IMR-90 (cell line): ENCODE measurements at regions not wholly inside any gene's neighbourhood (a gene's known extent, or its start where the extent isn't known, plus 50 kb on each side); places are given as distances from the start of the nearest gene placed in this dataset.

Experiments
- ATAC-seq: fragments of 200-7000 bp; cut with Tn5 transposase; 2 replicates; pipeline ENCODE4 v1.9.1; 2020; ENCODE audit warnings: low read depth, mild to moderate bottlenecking, moderate library complexity
- BruUV-seq: library from RNA; stranded (reverse); fragments of 400-500 nt; replicated peaks from 2 replicates; lab custom pipeline; 2021; lab: Mats Ljungman, UMichigan
- CTCF ChIA-PET: fragments of 300-600 bp; formaldehyde crosslinking; extraction: SDS; loops from one replicate; lab custom pipeline; 2021; ENCODE audit warnings: antibody characterized with exemption; lab: Yijun Ruan, JAX
- POLR2A ChIA-PET: fragments of 300-600 bp; sonication (Branson Sonifier 250); formaldehyde crosslinking; loops from one replicate; lab custom pipeline; 2022; ENCODE audit warnings: antibody characterized with exemption; ENCODE audit not compliant: unreplicated experiment; lab: Charles Lee
- DNase-seq: peaks from one replicate; pipeline ENCODE4 v3.0.0; 2013
- H2AFZ ChIP-seq: replicated peaks from 2 replicates; pipeline ENCODE3; 2013; ENCODE audit warnings: low read length, mild to moderate bottlenecking; ENCODE audit not compliant: poor library complexity
- H2AK5ac ChIP-seq: 2 replicates; pipeline ENCODE4 v1.6.1; 2013; ENCODE audit warnings: low read depth, low read length, inconsistent platforms
- H2AK9ac ChIP-seq: replicated peaks from 2 replicates; pipeline ENCODE3; 2013; ENCODE audit warnings: mild to moderate bottlenecking, low read depth, low read length, moderate library complexity; ENCODE audit not compliant: poor library complexity
- H2BK120ac ChIP-seq: 2 replicates; pipeline ENCODE4 v1.6.1; 2013; ENCODE audit warnings: low read depth, low read length, inconsistent platforms
- H2BK15ac ChIP-seq: 3 replicates; pipeline ENCODE4 v1.6.1; 2013; ENCODE audit warnings: low read depth, low read length, inconsistent platforms
- H2BK20ac ChIP-seq: 2 replicates; pipeline ENCODE4 v1.6.1; 2013; ENCODE audit warnings: low read depth, mild to moderate bottlenecking, inconsistent platforms, low read length, moderate library complexity
- H2BK5ac ChIP-seq: 2 replicates; pipeline ENCODE4 v1.6.1; 2013; ENCODE audit warnings: mild to moderate bottlenecking, low read depth, low read length, inconsistent platforms; ENCODE audit not compliant: poor library complexity, severe bottlenecking
- H3K14ac ChIP-seq: replicated peaks from 2 replicates; pipeline ENCODE4 v1.6.1; 2013; ENCODE audit warnings: low read depth, low read length, inconsistent platforms
- H3K18ac ChIP-seq: 2 replicates; pipeline ENCODE4 v1.6.1; 2013; ENCODE audit warnings: low read depth, low read length, control low read depth
- H3K23ac ChIP-seq: 2 replicates; pipeline ENCODE4 v1.6.1; 2013; ENCODE audit warnings: low read depth, low read length, inconsistent platforms
- H3K27ac ChIP-seq: 2 replicates; pipeline ENCODE4 v1.5.1; 2013; ENCODE audit warnings: mild to moderate bottlenecking, control low read depth, low read length; ENCODE audit not compliant: insufficient read depth
- H3K27me3 ChIP-seq: 2 replicates; pipeline ENCODE4 v1.6.1; 2013; ENCODE audit warnings: low read length; ENCODE audit not compliant: control insufficient read depth, insufficient read depth
- H3K36me3 ChIP-seq: 2 replicates; pipeline ENCODE4 v1.6.1; 2013; ENCODE audit warnings: low read length, mixed read lengths; ENCODE audit not compliant: control insufficient read depth, insufficient read depth
- H3K4ac ChIP-seq: 2 replicates; pipeline ENCODE4 v1.6.1; 2013; ENCODE audit warnings: low read depth, low read length, inconsistent platforms
- H3K4me1 ChIP-seq: 2 replicates; pipeline ENCODE4 v1.6.1; 2013; ENCODE audit warnings: low read length, mixed read lengths; ENCODE audit not compliant: control insufficient read depth, insufficient read depth
- H3K4me2 ChIP-seq: 2 replicates; pipeline ENCODE4 v1.6.1; 2013; ENCODE audit warnings: low read depth, mild to moderate bottlenecking, control low read depth, low read length, moderate library complexity
- H3K4me3 ChIP-seq: 2 replicates; pipeline ENCODE4 v1.5.1; 2013; ENCODE audit warnings: low read depth, mild to moderate bottlenecking, control low read depth, low read length, moderate library complexity; ENCODE audit not compliant: insufficient read depth
- H3K56ac ChIP-seq: 2 replicates; pipeline ENCODE4 v1.6.1; 2013; ENCODE audit warnings: low read length, inconsistent platforms; ENCODE audit not compliant: insufficient read depth; ENCODE audit errors: extremely low read depth
- H3K79me1 ChIP-seq, 2 experiments: 2 replicates each; pipeline ENCODE4 v1.6.1; 2013; ENCODE audit warnings: low read length in 2 of 2, inconsistent platforms in 1 of 2, low read depth in 1 of 2
- H3K9ac ChIP-seq: 2 replicates; pipeline ENCODE4 v1.6.1; 2013; ENCODE audit warnings: low read depth, low read length, control low read depth
- H3K9me1 ChIP-seq: 2 replicates; pipeline ENCODE4 v1.6.1; 2013; ENCODE audit warnings: low read length, inconsistent platforms; ENCODE audit not compliant: insufficient read depth
- H3K9me3 ChIP-seq: 2 replicates; pipeline ENCODE4 v1.6.1; 2013; ENCODE audit warnings: low read length; ENCODE audit not compliant: control insufficient read depth, insufficient read depth
- H4K20me1 ChIP-seq: 2 replicates; pipeline ENCODE4 v1.6.1; 2013; ENCODE audit warnings: low read length, inconsistent platforms; ENCODE audit not compliant: insufficient read depth
- H4K5ac ChIP-seq: 2 replicates; pipeline ENCODE4 v1.6.1; 2013; ENCODE audit warnings: mild to moderate bottlenecking, low read depth, low read length, control low read depth
- H4K8ac ChIP-seq, 2 experiments: 2 replicates each; pipeline ENCODE4 v1.6.1; 2013; ENCODE audit warnings: low read depth in 2 of 2, low read length in 2 of 2, control low read depth in 1 of 2, inconsistent platforms in 1 of 2
- H4K91ac ChIP-seq: 2 replicates; pipeline ENCODE4 v1.6.1; 2013; ENCODE audit warnings: low read depth, low read length, inconsistent platforms; ENCODE audit not compliant: insufficient read depth
- BHLHE40 ChIP-seq: fragments of 150-350 bp; IDR thresholded peaks from 2 replicates; pipeline ENCODE4 v1.6.1; 2016; ENCODE audit warnings: mild to moderate bottlenecking, low read depth, low read length
- CTCF ChIP-seq: conservative IDR thresholded peaks from 2 replicates; pipeline ENCODE4 v1.5.1; 2012; ENCODE audit warnings: mild to moderate bottlenecking, low read depth, low read length, improper control_type of control experiment
- ELK1 ChIP-seq: fragments of 150-350 bp; IDR thresholded peaks from 2 replicates; pipeline ENCODE4 v1.6.1; 2016; ENCODE audit warnings: low read depth, mild to moderate bottlenecking, low read length, moderate library complexity, borderline replicate concordance
- FOS ChIP-seq: fragments of 150-350 bp; IDR thresholded peaks from 2 replicates; pipeline ENCODE4 v1.6.1; 2016; ENCODE audit warnings: low read depth, low read length
- MAZ ChIP-seq: IDR thresholded peaks from 2 replicates; pipeline ENCODE4 v1.6.1; 2012; ENCODE audit warnings: low read depth, mild to moderate bottlenecking, low read length, improper control_type of control experiment, moderate library complexity, borderline replicate concordance
- RAD21 ChIP-seq: IDR thresholded peaks from 2 replicates; pipeline ENCODE4 v1.6.1; 2012; ENCODE audit warnings: low read length, improper control_type of control experiment
- RCOR1 ChIP-seq: IDR thresholded peaks from 2 replicates; pipeline ENCODE4 v1.6.1; 2012; ENCODE audit warnings: mild to moderate bottlenecking, low read length, improper control_type of control experiment; ENCODE audit not compliant: insufficient replicate concordance
- RFX5 ChIP-seq: IDR thresholded peaks from 2 replicates; pipeline ENCODE4 v1.8.0; 2012; ENCODE audit warnings: low read depth, mild to moderate bottlenecking, low read length, moderate library complexity
- SMC3 ChIP-seq: fragments of 150-350 bp; IDR thresholded peaks from 2 replicates; pipeline ENCODE4 v1.6.1; 2016; ENCODE audit warnings: low read depth, mild to moderate bottlenecking, antibody characterized with exemption, low read length, moderate library complexity
- WGBS, 2 experiments: methylation state at CpG; one replicate each; pipeline versions ENCODE4 v1.1.5 to v1.1.7; 2013; ENCODE audit warnings: missing lambda C conversion rate in 2 of 2; ENCODE audit not compliant: insufficient read length in 1 of 2; ENCODE audit errors: extremely low coverage in 2 of 2; 5-methylcytosine and 5-hydroxymethylcytosine counted together
- dilution Hi-C: fragments of 300-500 bp; cut with HindIII; formaldehyde crosslinking; loops from one replicate; pipeline ENCODE4 v1.14.3; 2018; ENCODE audit warnings: low sequenced_read_pairs; ENCODE audit not compliant: unreplicated experiment
- in situ Hi-C: fragments of 300-500 bp; cut with MboI; formaldehyde crosslinking; loops from 3 replicates; pipeline ENCODE4 v1.14.3; 2019; ENCODE audit warnings: low sequenced_read_pairs, inconsistent platforms, mixed read lengths
- intact Hi-C: fragments of 100-400 bp; cut with micrococcal nuclease; formaldehyde crosslinking; loops from 2 replicates; pipeline ENCODE4 v1.10.0; 2022

DNA sequence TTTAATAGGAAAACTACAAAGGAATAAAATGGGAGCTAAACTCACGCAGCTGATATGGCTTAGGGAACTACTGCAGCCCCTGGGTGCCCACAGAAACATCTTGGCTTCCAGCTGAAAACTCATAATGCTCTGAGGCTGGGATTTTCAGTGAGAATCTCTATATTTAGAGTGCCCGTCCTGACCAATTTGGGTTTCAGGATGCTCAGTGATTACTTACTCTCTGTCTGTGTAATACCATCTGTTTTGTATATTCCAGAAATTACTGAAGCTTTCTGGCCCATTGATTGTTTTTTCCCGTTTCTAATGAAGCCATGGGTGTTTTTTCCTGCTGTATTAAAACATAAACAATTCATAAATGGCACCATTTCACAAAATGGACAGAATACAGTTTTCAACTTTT lies 50.6 kb upstream of the ZNF385D start:
- no peaks in the 10 kb centered on the region for H3K27me3 ChIP-seq
- TF ChIP-seq MAZ (no peak), RAD21 (no peak), RCOR1 (no peak), FOS (no peak), BHLHE40 (no peak), RFX5 (no peak), SMC3 (no peak), ELK1 (no peak), CTCF (no peak)
- DNase-seq: no peak
- no peaks in the 10 kb centered on the region for H3K9me3 ChIP-seq
- H3K4me2 ChIP-seq: no peak overlapping the region
- no peak overlapping the region for H2BK20ac ChIP-seq
- no peak overlapping the region for H2AK5ac ChIP-seq
- BruUV-seq: no TSS peak
- H3K14ac ChIP-seq: no peak overlapping the region
- no peaks in the 10 kb centered on the region for H3K9me1 ChIP-seq
- no peak overlapping the region for H2BK15ac ChIP-seq
- intact Hi-C loops: no loop called here
- ChIA-PET CTCF (interaction anchor here (0.6 kb wide), 1 partner anchor 1682 kb away, joined by 7 read pairs; no protein-coding TSS in a partner anchor), POLR2A (no interaction called here)
- H2BK120ac ChIP-seq: no peak overlapping the region
- H4K91ac ChIP-seq: no peak overlapping the region
- no peak overlapping the region for H3K18ac ChIP-seq
- in situ Hi-C loops: no loop called here
- H2AFZ ChIP-seq: no peak overlapping the region
- no peaks in the 10 kb centered on the region for H3K4me1 ChIP-seq
- no CpG with 5 or more reads among the region's 3 CpGs for WGBS, 2 experiments
- H3K36me3 ChIP-seq: no peaks in the 10 kb centered on the region
- H3K9ac ChIP-seq: no peak overlapping the region
- H2AK9ac ChIP-seq: no peak overlapping the region
- no peaks in the 10 kb centered on the region for H3K79me1 ChIP-seq
- no peak overlapping the region for H2BK5ac ChIP-seq
- dilution Hi-C loops: no loop called here
- ATAC-seq: no peak
- no peak overlapping the region for H3K23ac ChIP-seq
- no peak overlapping the region for H3K27ac ChIP-seq
- no peak overlapping the region for H3K4ac ChIP-seq
- H3K4me3 ChIP-seq: no peak overlapping the region
- no peak overlapping the region for H4K5ac ChIP-seq
- H4K20me1 ChIP-seq: no peaks in the 10 kb centered on the region
- H3K56ac ChIP-seq: no peak overlapping the region
- H4K8ac ChIP-seq: no peak overlapping the region
